NCI-H226 (cell line): ENCODE measurements at regions not wholly inside any gene's neighbourhood (a gene's known extent, or its start where the extent isn't known, plus 50 kb on each side); places are given as distances from the start of the nearest gene placed in this dataset.
"Not testable (repeated sequence)": the region's sequence is repeated elsewhere in the genome, so short reads cannot be mapped to it uniquely, and the experiment has no call there.

Experiments
- DNase-seq: peaks from one replicate; pipeline ENCODE4 v3.0.0-alpha.2; 2015

DNA sequence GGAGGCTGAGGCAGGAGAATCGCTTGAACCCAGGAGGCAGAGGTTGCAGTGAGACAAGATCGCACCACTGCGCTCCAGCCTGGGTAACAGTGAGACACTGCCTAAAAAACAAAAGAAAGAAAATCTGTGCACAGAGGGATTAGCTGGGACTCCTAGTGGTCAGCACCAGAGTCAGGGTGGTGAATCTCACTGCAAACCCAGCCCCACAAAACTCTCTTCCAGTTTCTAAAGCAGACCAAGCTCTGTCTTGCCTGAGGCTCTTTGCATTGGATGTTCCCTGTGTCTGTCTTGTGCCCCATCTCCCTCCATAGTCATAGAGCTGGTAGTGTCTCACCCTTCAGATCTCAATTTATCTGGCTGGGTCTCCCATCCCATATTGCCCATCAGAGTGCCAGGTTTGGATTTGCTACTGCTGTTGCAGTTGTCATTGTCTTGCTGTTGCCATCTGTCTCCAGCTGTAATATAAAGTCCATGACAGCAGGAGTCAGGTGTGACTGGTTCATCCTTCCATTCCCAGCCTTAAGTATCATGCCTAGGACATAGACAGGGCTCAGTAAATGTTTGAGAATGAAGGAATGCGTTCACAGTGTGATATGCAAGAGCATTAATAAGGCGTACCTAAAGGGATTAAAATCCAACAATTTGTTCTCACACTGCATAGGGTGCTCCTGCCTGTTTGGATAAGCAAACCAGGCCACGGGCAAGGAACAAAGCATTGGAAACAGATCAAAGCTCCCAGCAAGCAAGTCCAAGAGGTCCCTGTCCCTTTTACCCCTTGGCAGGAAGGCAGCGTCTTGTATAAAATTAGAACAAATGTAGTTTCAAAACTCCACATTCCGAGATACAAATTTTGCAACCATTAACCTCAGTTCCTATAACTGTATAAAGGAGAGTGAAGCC, 614.6 kb upstream of the CDH5 start:
- DNase-seq, result no peak

- no peak for DNase-seq
Observed at GRCh38 chr16:65749506-65749905, 617.0 kb upstream of the CDH5 start.

DNA sequence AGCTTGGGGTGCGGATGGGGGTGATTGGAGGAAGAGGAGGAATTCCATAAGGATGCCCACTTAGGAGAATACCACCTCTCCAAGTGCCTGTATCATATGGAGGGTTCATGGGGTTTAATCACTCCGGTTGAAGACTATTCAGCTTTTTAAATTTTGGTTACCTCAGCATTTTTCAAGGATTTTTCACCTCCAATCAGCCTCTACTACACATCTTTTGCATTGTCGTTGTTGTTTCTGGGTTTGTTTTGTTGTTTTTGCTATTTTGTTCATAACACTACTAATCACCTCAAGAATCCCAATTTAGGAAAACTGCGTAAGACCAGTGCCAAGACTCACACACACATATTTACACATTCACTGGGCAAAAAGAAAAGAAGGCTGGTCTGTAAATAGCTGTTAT, 619.5 kb upstream of the CDH5 start:
- no peak for DNase-seq

DNA sequence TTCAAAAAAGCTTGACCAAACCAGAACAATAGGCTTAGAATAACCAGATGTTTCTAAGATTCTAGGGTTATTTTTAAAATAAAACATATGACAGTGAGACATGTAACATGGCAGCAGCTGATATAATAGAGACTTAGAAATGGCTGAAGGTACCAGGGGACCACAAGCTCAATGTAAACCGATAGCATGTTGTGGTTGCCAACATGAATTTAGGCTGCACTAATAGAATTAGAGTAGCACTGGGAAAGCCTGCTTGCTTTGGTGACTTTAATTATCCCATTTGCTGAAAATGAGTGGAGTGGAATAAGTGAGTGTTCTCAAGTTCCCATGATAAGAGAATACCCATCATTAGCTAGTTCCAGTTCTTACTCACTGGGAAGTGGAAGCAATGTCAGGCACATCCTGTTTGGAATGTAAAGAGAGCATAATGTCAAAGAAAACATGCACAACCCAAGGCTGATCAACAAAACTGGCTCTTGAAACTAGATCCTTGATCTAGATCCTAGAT, 621.2 kb upstream of the CDH5 start:
- DNase-seq, result no peak

DNA sequence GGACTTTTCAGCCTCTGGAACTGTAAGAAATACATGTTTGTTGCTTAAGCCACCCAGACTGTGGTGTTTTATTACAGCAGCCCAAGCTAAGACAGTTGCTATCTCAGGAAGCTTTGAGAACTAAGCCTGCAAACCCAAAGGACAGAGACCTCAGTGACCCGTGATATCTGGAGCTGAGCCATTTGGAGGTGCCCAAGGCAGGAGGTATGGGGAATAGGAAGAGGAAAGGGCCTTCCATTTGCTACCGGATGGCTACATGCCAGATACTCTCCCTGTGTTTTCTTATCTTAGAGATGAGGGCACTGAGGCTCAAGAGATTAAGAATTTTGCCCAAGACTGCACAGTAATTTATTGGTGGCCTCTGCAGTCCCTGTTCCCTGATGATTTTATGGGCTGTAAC, 622.1 kb upstream of the CDH5 start:
- DNase-seq, result no peak

DNA sequence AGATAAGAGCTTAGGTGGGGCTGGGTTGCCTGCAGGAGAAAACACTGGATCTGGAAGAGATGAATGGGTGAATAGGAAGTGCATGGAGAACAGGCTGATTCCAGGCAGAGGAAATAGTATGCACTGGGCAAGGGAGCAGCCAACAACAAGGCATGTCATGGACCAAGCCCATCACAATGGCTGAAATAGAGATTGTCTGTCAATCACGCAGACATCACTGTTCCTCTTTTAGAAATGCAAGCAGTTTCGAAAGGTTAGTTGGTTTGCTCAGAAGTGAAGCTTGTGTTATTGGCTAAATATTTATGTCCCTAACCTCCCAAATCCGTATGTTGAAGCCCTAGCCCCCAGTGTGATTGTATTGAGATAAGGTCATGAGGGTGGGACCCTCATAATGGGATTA, 621.7 kb upstream of the CDH11 start:
- no peak for DNase-seq

DNA sequence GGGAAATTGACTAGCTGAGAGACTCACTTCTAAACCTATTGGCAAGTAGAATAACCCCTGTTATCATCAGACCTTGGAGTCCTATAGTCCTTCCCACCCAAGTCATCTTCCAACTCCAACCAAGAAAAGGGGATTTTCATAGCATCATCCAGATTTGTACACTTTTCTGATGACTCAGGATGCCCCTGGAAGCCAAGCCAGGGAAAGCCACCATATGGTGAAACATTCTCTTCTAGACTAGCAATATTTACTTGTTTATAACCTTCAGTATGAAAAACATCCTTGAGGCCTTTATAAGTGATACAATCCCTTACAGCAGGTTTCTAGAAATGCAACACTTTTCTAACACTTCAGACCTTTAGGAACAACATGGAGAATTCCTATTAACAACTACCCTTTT, 618.8 kb upstream of the CDH11 start:
- no peak for DNase-seq

DNA sequence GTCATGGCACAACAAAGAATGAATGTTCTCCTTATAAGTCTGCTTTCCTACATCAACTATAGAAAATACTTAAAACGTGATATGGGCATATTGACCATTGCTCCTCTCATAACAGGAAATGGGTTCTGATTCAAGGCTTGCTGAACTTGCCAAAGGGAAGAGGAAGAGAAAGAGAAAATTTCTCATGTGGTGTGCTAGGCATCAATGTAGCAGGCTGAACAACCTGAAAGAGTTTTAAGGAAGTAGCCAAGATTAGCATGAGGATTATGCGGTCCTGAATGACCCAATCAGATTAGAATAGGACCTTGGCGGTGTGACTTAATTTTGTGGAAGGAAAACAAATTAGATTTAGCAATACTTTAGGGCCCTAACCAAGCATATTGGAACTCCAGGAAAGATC, 617.7 kb upstream of the CDH11 start:
- DNase-seq, result no peak

DNA sequence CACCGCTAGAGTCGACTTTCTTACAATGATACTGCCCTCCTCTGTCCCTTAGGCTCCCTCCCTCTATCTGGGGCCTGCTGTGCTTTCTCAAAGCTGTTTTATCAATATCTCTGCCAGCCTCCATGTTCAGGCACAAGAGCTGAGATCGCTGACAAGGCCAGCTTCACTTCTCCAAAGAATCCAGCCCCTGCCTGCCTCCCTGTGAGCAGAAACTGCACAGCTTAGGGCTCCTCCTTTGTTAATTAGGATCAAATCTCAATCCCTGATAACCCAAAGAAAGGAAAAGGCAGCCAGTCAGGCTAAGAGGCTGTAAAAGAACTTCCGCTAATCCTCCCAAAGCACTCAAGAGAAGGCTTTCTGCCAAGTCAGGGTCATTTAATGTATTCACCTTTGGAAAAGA, 616.0 kb upstream of the CDH11 start:
- DNase-seq, result no peak

DNA sequence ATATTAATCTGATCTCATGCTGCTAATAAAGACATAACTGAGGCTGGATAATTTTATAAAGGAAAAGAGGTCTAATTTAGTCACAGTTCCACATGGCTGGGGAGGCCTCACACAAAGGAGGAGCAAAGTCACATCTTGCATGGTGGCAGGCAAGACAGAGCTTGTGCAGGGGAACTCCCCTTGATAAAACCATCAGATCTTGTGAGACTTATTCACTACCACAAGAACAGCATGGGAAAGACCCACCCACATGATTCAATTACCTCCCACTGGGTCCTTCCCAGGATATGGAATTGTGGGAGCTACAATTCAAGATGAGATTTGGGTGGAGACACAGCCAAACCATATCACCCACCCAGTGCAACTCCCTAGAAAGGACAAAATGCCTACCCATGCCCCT, 613.8 kb upstream of the CDH11 start:
- DNase-seq, result not testable (repeated sequence)

DNA sequence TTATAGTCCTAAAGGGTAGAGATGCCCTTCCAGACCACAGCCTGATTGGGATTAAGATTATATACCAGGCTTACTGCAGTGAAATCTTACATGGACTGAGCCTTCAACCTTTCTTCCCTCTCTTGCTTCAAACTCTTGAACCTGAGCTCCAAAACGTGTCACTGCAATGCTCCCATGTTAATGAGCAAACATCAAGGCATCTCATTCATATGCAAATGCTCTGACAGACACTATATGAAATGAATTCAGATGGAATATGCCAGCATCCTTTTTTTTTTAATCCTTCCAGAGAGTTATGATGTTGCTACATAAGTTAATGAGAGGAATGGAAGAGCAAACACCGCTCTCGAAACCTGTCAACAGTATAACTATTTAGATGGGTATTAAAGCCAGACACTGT, 611.9 kb upstream of the CDH11 start:
- DNase-seq, result no peak

DNA sequence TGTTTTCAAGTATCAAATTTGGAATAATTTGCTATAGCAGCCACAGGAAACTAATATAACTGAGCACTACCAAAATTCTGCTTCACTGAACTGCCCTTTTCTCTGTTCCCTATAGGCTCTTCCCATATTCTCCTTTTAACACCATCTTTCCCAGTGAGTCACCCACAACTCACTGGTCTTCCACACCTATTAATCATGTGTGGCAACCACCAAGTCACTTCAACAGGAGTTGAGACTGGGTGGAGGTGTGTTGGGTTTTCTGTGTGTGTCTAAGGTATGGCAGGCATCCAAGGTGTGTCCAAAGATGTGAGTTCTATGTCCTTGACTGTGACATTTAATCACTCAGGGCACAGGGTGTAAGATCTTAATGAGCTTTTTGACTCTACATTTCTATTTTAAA, 610.0 kb upstream of the CDH11 start:
- DNase-seq, result peak; percentile 74

DNA sequence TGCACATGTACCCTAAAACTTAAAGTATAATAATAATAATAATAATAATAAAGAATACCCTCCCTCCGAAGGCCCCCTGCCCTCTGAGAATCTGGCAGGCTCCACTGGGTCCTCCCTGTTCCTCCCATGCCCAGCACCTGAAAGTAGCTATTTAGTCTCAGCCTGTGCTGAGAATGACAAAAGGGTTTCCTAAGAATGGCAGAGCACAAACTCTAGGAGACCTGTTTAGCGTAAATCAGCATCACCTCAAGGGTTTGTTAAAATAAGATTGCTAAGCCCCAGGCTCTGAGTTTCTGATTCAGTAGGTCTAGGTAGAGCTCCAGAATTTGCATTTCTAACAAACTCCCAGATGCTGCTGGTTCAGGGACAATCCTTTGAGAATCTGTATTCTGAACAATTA, 606.8 kb upstream of the CDH11 start:
- no peak for DNase-seq

GRCh38 chr16:65728167-65728566, 606.3 kb upstream of the CDH11 start:
- peak; percentile 8 for DNase-seq

- no peak for DNase-seq
Observed at GRCh38 chr16:65727534-65728137, 605.8 kb upstream of the CDH11 start.

GRCh38 chr16:65725156-65725845, 603.4 kb upstream of the CDH11 start:
- DNase-seq, result peak; percentile 99

DNA sequence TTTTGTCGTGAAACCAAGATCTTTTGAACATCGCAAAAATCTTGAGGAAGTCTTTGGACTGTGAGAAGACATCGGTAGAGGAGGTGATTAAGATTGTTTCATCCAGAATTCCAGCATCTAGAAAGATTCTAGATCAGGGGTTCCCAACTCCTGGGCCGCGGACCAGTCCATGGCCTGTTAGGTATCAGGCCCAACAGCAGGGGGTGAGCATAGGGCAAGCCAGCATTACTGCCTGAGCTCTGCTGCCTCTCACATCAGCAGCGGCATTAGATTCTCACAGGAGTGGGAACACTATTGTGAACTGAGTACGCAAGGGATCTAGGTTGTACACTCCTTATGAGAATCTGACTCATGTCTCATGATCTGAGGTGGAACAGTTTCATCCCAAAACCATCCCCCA, 600.6 kb upstream of the CDH11 start:
- no peak for DNase-seq

DNA sequence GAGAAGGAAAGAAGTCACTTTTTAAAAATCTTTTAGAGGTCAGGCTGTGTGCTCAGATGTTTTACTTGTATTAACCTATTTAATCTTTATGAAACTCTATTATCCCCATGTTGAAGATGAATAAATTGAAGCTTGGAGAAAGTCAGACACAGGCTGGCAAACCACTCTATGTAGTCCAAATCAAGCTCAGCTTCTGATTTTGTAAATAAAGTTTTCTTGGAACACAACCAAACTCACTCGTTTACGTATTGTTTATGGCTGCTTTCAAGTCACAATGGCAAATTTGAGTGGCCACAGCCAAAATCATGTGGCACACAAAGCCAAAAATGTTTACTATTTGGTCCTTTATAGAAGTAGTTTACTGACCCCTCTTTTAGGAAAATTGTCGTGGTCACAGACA, 596.0 kb upstream of the CDH11 start:
- no peak for DNase-seq

GRCh38 chr16:65716737-65717700, 595.2 kb upstream of the CDH11 start:
- peak; percentile 39 for DNase-seq

DNA sequence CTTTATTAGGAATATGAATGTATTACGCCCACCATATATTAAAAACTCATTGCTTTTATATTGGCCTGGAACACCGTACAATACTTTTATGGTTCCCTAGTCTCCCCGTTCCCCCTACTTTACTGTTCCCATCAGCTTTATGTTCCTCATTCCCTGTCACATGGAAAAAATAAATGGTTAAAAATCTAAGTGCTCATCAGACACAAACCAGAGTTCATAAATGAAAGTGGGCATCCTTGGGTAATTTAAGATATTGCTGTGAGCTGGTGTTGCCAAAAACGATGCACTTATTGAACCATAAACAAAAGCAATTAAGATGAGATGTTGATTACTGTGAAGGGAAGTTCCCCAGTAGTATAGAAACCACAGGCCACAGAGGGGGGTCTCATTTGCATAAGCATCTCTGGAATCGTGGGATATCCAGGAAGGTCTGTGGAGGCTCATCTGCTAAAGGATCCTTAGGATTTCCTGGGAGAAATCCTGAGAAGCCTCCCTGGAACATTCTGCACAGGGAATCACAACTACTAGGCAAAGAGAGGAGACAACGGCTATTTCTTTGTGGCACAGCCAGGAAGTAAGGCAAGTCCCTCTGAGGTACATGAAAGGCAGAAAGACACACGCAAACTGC, 591.4 kb upstream of the CDH11 start:
- DNase-seq, result no peak

DNA sequence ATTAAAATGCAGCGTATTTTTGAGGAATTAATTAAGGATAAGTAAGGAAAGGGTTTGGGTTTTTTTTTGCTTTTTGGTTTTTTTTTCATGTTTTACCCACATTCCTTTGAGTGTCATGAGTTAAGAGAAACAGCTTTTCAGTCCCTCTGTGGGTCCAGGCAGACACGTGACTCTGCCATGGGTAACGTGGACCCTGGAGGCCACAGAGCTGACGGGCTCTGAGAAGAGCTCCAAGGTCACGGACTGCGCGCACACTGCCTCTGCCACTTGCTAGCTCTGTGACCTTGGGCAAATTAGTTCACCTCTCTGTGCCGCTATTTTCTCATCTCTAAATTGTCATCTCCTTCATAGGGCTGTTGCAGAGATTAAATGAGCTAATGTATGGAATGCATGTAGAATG, 588.2 kb upstream of the CDH11 start:
- DNase-seq, result no peak

GRCh38 chr16:65704866-65705265, 583.0 kb upstream of the CDH11 start:
- no peak for DNase-seq
